ENCODE measurements at regions not wholly inside any gene's neighbourhood (a gene's known extent, or its start where the extent isn't known, plus 50 kb on each side); places are given as distances from the start of the nearest gene placed in this dataset.

DNA sequence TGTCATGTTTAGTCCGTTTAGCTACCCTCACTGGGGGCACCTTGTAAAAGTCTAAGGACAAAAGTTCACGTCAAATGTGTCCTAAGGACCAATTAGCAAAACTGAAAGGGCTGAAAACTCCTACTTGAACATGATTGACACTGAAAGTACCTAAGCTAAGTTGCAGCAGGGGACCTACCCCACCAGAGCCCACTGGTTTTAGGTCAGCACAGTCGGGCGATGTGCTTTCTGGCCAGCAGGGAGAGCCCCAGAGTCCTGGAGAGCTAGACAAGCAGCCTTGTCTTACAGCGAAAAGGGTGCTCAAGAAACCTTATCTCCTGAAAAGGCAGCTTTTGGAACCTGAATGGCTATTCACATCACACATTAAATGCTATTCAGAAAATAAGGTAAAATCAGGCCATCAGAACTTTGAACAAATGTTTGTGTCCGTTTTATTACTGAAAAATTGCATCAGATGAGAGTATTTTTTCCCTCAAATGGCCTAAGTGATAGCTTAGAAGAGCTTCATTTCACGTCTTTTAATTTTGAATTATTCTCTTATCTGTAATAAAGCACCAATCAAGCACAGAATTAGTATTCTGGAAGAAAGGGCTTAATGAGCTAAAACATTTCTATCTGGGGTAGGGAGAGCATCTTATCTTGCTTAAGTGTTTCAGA lies 52.2 kb upstream of the MKI67 start:
- Histone ChIP-seq H3K9ac (ENCODE audit: low read length) (no peak overlapping the region), H3K79me2 (ENCODE audit: insufficient read depth, low read length) (no peaks in the 10 kb centered on the region), H4K20me1 (ENCODE audit: insufficient read depth) (no peaks in the 10 kb centered on the region), H3K27me3 (ENCODE audit: insufficient read depth, low read length) (no peaks in the 10 kb centered on the region; the same call in 1 of the 2 replicates), H2AFZ (ENCODE audit: low read depth, low read length, poor library complexity, severe bottlenecking) (peak overlapping the region; percentile 14), H3K4me2 (ENCODE audit: low read length) (no peak overlapping the region), H3K9me2 (ENCODE audit: insufficient read depth) (no peaks in the 10 kb centered on the region), H3K4me3 (replicated peaks in 1 of 2; ENCODE audit: low read depth in 1 of 2, low read length in 2 of 2) (no peak overlapping the region), H3K27ac (ENCODE audit: low read depth, low read length) (no peak overlapping the region), H3K4me1 (ENCODE audit: control insufficient read depth in 1 of 2, insufficient read depth in 2 of 2, low read length in 2 of 2) (peaks cover 0 to 5% of the 10 kb centered on the region in 2 experiments; a peak in 2 of 4 replicates), H3K36me3 (ENCODE audit: control insufficient read depth in 1 of 2, insufficient read depth in 2 of 2, low read length in 2 of 2) (no peaks in the 10 kb centered on the region), H3K9me3 (ENCODE audit: control insufficient read depth in 1 of 2, insufficient read depth in 1 of 2, low read depth in 1 of 2, low read length in 2 of 2) (peaks cover 4 to 13% of the 10 kb centered on the region in 2 experiments; a peak in 2 of 4 replicates)
- intact Hi-C loops (cut with micrococcal nuclease), result no loop called here
- ATAC-seq (peak; percentile 100), DNase-seq (ENCODE audit: low read depth, low spot score) (peak; percentile 41)
- CTCF ChIA-PET, result interaction anchor here (0.8 to 2.2 kb wide), 18 partner anchors 9 to 227 kb away, joined by 3 to 16 read pairs (median 4); no protein-coding TSS in a partner anchor
- RAD21 ChIA-PET (ENCODE audit: low non-redundant PET in 1 of 2, low total read pairs in 2 of 2, uncharacterized antibody in 2 of 2, unreplicated experiment in 2 of 2), result no interaction called here
- no TSS peak for BruUV-seq (replicated peaks)
- TF ChIP-seq RAD21 (IDR thresholded peaks at IDR 0.05; ENCODE audit: low read depth) (peak; percentile 30; the same call in 1 of the 2 replicates), ZFX (IDR thresholded peaks at IDR 0.05) (no peak)
- TF ChIP-seq, protein P1, sequence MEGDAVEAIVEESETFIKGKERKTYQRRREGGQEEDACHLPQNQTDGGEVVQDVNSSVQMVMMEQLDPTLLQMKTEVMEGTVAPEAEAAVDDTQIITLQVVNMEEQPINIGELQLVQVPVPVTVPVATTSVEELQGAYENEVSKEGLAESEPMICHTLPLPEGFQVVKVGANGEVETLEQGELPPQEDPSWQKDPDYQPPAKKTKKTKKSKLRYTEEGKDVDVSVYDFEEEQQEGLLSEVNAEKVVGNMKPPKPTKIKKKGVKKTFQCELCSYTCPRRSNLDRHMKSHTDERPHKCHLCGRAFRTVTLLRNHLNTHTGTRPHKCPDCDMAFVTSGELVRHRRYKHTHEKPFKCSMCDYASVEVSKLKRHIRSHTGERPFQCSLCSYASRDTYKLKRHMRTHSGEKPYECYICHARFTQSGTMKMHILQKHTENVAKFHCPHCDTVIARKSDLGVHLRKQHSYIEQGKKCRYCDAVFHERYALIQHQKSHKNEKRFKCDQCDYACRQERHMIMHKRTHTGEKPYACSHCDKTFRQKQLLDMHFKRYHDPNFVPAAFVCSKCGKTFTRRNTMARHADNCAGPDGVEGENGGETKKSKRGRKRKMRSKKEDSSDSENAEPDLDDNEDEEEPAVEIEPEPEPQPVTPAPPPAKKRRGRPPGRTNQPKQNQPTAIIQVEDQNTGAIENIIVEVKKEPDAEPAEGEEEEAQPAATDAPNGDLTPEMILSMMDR (IDR thresholded peaks at IDR 0.05 in 2 of 3, conservative IDR thresholded peaks at IDR 0.05 in 1 of 3; ENCODE audit: borderline replicate concordance in 1 of 3, insufficient read depth in 1 of 3, low read depth in 2 of 3, low read length in 2 of 3), result peak; percentile 28 to 96 (median 95); a peak in 5 of 6 replicates
- POLR2A ChIA-PET, result interaction anchor here (0.7 kb wide), 1 partner anchor 49 kb away, joined by 3 read pairs; no protein-coding TSS in a partner anchor

DNA sequence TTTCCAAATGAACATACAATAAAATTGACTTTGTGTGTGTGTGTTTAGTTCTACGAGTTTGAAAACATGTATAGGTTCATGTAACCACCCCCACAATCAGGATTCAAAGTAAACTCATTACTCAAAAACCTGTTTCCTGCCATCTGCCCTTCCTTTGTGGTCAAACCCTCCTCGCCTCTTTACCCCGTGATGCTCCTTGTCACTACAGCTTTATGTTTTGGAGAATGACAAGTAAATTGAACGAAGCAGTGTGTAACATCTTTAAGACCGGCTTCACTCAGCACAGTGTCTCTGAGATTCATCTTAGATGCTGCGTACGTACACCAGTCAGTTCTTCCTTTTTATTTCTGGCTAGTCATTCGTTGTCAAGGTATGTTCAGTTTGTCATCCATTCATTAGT lies 54.6 kb upstream of the MKI67 start:
- Histone ChIP-seq H4K20me1 (ENCODE audit: insufficient read depth) (no peaks in the 10 kb centered on the region), H3K36me3 (ENCODE audit: control insufficient read depth in 1 of 2, insufficient read depth in 2 of 2, low read length in 2 of 2) (no peaks in the 10 kb centered on the region), H3K4me2 (ENCODE audit: low read length) (no peak overlapping the region), H3K4me1 (ENCODE audit: control insufficient read depth in 1 of 2, insufficient read depth in 2 of 2, low read length in 2 of 2) (no peaks in the 10 kb centered on the region), H3K79me2 (ENCODE audit: insufficient read depth, low read length) (no peaks in the 10 kb centered on the region), H3K4me3 (replicated peaks in 1 of 2; ENCODE audit: low read depth in 1 of 2, low read length in 2 of 2) (no peak overlapping the region), H2AFZ (ENCODE audit: low read depth, low read length, poor library complexity, severe bottlenecking) (no peak overlapping the region), H3K9me3 (ENCODE audit: control insufficient read depth in 1 of 2, insufficient read depth in 1 of 2, low read depth in 1 of 2, low read length in 2 of 2) (peaks cover 0 to 7% of the 10 kb centered on the region in 2 experiments; a peak in 1 of 4 replicates), H3K9me2 (ENCODE audit: insufficient read depth) (no peaks in the 10 kb centered on the region), H3K27me3 (ENCODE audit: insufficient read depth, low read length) (peaks cover 12% of the 10 kb centered on the region), H3K9ac (ENCODE audit: low read length) (no peak overlapping the region), H3K27ac (ENCODE audit: low read depth, low read length) (no peak overlapping the region)
- intact Hi-C loops (cut with micrococcal nuclease), result no loop called here
- RAD21 ChIA-PET (ENCODE audit: low non-redundant PET in 1 of 2, low total read pairs in 2 of 2, uncharacterized antibody in 2 of 2, unreplicated experiment in 2 of 2), result no interaction called here
- ATAC-seq, result no peak
- CTCF ChIA-PET, result interaction anchor here (1.1 kb wide), 1 partner anchor 31 kb away, joined by 5 read pairs; no protein-coding TSS in a partner anchor
- no peak for DNase-seq (ENCODE audit: low read depth, low spot score)
- no TSS peak for BruUV-seq (replicated peaks)
- POLR2A ChIA-PET, result no interaction called here
- TF ChIP-seq ZNF274 (IDR thresholded peaks at IDR 0.05; ENCODE audit: low read depth, low read length) (no peak), SRF (IDR thresholded peaks at IDR 0.05; ENCODE audit: low read depth) (no peak), EGR1 (IDR thresholded peaks at IDR 0.05; ENCODE audit: low read depth) (no peak), CEBPB (IDR thresholded peaks at IDR 0.05; ENCODE audit: low read depth) (no peak), EZH2phosphoT487 (IDR thresholded peaks at IDR 0.05; ENCODE audit: borderline replicate concordance) (no peak), POLR2A (IDR thresholded peaks at IDR 0.05; ENCODE audit: borderline replicate concordance, extremely low read depth, insufficient read depth, insufficient read length) (no peak), JUND (IDR thresholded peaks at IDR 0.05) (no peak)
- TF ChIP-seq, protein P1 (IDR thresholded peaks at IDR 0.05 in 2 of 3, conservative IDR thresholded peaks at IDR 0.05 in 1 of 3; ENCODE audit: borderline replicate concordance in 1 of 3, insufficient read depth in 1 of 3, low read depth in 2 of 3, low read length in 2 of 3), result no peak
- TF ChIP-seq, protein P2, sequence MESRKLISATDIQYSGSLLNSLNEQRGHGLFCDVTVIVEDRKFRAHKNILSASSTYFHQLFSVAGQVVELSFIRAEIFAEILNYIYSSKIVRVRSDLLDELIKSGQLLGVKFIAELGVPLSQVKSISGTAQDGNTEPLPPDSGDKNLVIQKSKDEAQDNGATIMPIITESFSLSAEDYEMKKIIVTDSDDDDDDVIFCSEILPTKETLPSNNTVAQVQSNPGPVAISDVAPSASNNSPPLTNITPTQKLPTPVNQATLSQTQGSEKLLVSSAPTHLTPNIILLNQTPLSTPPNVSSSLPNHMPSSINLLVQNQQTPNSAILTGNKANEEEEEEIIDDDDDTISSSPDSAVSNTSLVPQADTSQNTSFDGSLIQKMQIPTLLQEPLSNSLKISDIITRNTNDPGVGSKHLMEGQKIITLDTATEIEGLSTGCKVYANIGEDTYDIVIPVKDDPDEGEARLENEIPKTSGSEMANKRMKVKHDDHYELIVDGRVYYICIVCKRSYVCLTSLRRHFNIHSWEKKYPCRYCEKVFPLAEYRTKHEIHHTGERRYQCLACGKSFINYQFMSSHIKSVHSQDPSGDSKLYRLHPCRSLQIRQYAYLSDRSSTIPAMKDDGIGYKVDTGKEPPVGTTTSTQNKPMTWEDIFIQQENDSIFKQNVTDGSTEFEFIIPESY (IDR thresholded peaks at IDR 0.05; ENCODE audit: extremely low read depth, insufficient replicate concordance, low read length), result no peak
- TF ChIP-seq, protein P3, sequence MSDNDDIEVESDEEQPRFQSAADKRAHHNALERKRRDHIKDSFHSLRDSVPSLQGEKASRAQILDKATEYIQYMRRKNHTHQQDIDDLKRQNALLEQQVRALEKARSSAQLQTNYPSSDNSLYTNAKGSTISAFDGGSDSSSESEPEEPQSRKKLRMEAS (IDR thresholded peaks at IDR 0.05), result no peak
